Pons (tissue), 1 donor: ENCODE measurements at regions not wholly inside any gene's neighbourhood (a gene's known extent, or its start where the extent isn't known, plus 50 kb on each side); places are given as distances from the start of the nearest gene placed in this dataset.
A peak's percentile ranks its signal among the peaks of the same experiment; 100 is the strongest.
"Not testable (repeated sequence)": the region's sequence is repeated elsewhere in the genome, so short reads cannot be mapped to it uniquely, and the experiment has no call there.

Experiments
- DNase-seq: peaks from one replicate; pipeline ENCODE4 v3.0.0-alpha.2; 2016; ENCODE audit warnings: low spot score

DNA sequence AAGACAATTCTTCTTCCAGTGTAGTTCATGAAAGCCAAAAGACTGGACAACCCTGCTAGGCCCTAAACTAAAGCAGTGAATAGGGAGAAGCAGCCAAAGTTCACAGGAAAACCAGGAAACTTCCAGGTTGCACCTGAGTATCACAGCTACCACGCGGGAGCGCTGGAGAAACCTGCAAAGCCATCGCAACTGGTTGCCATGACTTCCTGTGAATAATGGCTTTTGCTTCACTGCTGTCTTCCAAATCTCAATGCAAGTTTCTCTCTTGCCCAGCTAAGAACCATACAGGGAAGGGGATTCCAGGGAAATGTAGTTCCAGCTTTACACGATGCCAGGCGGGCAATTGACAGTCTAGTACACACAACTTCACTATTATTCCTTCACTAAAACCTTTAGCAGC lies 114.1 kb downstream of the GXYLT1 start:
- DNase-seq: no peak

DNA sequence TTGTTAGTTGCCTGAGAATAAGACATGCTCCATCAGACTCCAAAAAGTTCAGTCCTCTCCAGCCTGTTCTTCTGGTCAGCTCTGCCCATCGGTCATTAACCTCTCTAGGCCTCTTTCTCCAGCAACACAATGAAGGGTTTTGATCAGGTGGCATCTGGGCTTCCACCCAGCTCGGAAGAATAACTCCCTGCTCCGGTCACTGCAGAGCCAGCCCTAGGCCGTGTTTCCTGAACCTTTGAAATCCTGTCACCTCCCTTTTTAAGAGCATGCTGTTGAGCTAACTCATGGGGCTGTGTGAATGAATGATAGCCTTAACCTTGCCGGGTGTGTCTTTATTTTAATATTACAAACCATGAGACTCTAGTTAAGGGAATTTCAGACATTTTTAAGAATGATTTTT lies 117.1 kb downstream of the GXYLT1 start:
- no peak for DNase-seq

DNA sequence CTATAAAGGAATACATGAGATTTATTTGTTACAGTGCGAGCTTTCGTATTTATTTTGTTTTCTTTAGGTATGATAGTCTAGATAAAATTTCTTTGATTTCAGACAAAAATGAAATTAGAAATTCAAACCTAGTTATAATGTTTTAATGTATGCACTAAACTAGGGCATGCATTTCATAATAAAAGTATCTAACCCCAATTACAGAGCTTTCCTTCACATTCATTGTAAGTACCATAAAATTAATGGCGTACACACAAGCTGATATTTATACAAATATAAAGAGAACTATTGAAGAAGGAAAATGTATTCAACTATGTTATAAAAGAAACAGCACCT lies 120.2 kb downstream of the GXYLT1 start:
- DNase-seq: no peak

GRCh38 chr12:42023733-42024494 lies 120.8 kb downstream of the GXYLT1 start:
- peak; percentile 72 for DNase-seq

DNA sequence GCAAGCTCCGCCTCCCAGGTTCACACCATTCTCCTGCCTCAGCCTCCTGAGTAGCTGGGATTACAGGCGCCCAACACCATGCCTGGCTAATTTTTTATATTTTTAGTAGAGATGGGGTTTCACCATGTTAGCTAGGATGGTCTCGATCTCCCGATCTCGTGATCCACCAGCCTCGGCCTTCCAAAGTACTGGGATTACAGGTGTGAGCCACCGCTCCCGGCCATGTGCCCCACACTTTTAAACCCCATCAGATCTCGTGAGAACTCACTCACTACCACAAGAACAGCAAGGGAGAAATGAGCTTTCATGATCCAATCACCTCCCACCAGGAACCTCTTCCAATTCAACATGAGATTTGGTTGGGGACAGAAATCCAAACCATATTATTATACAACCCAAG lies 122.7 kb downstream of the GXYLT1 start:
- not testable (repeated sequence) for DNase-seq

DNA sequence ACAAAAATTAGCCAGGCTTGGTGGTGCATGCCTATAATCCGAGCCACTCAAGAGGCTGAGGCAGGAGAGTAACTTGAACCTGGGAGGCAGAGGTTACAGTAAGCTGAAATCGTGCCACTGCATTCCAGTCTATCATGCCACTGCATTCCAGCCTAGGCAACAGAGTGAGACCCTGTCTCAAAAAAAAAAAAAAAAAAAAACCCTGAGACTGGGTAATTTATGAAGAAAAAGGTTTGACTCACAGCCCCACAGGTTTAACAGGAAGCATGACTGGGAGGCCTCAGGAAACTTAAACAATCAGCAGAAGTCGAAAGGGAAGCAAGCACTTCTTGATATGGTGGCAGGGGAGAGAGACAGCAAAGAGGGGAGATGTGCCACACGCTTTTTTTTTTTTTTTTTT lies 123.2 kb downstream of the GXYLT1 start:
- no peak for DNase-seq

DNA sequence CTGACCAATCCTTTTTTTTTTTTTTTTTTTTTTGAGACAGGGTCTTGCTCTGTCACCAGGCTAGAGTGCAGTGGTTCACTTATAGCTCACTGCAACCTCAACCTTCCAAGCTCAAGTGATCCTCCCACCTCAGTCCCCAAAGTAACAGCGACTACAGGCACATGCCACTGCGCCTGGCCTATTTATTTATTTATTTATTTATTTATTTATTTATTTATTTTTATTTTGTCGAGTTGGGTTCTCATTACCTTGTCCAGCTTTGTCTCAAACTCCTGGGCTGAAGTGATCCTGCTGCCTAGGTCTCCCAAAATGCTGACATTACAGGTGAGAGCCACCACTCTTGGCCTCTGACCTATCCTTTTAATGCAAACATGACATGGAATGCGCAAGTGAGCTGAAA lies 124.4 kb downstream of the GXYLT1 start:
- no peak for DNase-seq

GRCh38 chr12:42019746-42020145 lies 124.9 kb downstream of the GXYLT1 start:
- DNase-seq: no peak

DNA sequence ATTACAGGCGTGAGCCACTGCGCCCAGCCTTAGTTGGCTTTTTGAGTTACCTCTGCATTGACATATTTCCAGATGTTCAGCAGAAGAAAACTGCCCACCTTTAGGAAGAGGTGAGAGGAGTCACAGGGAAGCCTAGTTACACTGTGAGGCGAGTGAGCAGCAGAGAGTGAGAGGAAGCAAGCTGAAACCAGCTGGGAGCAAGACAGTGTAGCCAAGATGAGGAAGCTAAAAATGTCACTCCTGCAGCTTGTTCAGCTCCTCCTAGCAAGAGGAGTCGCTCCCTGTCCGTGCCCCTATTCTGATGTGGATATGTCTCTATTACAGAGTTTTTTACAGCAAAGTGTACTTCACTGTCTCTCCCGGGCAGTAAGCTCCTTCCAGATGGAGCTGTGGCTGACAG lies 127.6 kb downstream of the GXYLT1 start:
- peak; percentile 24 for DNase-seq

DNA sequence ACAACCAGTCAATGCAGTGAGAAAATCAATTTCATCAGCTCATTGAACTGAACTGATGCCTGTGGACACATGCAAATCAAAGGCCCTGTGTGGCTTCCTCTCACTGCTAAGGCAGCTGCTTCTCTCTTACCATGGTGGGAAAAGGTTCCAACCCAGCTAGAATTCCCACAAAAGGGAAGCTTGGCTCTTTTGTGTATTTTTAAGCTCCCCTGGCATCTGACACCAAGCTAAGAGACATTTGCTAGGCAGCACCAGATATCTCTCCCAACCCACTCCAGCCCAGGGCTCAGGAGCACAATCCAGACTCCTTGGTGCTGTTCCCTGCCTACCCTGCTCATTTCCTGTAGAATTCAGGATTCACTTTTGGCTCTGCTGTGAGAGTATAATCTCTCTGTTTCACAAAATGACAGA lies 129.6 kb downstream of the GXYLT1 start:
- no peak for DNase-seq

GRCh38 chr12:42012501-42012900 lies 132.2 kb downstream of the GXYLT1 start:
- not testable (repeated sequence) for DNase-seq

- DNase-seq: no peak
Observed at GRCh38 chr12:42010715-42011114, 134.0 kb downstream of the GXYLT1 start.

GRCh38 chr12:42010257-42010656 lies 134.4 kb downstream of the GXYLT1 start:
- no peak for DNase-seq

GRCh38 chr12:42008996-42009395 lies 135.7 kb downstream of the GXYLT1 start:
- no peak for DNase-seq

- no peak for DNase-seq
Observed at GRCh38 chr12:42003031-42003430, 141.6 kb downstream of the GXYLT1 start.

GRCh38 chr12:42002563-42002962 lies 142.1 kb downstream of the GXYLT1 start:
- DNase-seq: no peak

DNA sequence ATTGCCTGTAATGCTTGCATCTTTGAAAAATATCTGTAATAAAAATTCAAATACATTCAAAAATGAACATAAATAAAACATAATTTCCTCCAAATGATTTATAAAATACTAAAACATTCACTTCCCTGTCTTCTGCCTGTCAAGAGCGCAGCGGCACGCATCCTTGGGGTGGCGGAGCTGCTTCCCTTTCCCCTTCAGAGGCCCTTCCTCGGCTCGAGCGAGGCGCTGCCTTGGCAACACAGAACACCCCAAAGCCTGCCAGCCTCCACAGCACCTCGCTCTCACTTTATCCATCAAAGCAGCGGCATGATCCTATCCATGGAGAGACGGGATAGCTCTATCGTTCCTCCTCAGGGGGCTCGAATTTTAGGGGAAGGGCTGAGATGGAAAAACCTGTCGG lies 146.2 kb downstream of the GXYLT1 start:
- no peak for DNase-seq

DNA sequence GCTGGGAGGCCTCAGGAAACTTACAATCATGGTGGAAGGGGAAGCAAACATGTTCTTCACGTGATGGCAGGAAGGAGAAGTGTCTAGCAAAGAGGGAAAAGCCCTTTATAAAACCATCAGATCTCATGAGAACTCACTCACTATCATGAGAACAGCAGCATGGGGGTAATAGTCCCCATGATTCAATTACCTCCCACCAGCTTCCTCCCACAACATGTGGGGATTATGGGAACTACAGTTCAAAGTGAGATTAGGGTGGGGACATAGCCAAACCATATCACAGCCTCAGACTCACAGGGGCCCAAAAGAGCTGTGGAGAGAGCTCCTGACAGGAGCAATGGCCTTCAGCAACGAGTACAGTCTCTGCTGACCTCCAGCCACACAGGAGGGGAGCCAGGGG lies 151.4 kb downstream of the GXYLT1 start:
- DNase-seq: no peak

- DNase-seq: no peak
Observed at GRCh38 chr12:41992692-41993215, 151.9 kb downstream of the GXYLT1 start.

DNA sequence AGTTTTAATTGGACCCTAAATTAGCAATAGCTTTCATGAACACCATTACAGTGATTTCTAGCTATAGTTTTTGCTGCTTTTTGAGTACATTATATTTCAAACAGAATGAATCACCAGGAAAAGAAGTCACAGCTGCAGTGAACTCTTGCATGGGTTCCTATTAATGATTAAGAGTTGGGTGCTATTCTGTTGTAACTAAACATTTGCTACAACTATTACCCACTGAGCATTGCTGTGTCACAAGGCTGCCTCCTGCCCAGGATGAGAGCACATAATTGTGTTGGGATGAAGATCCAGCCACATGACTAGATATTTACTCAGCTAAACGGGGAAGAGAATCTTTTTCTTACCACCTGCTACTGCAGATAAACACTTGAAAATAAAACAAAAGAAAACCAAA lies 152.7 kb downstream of the GXYLT1 start:
- no peak for DNase-seq

- no peak for DNase-seq
Observed at GRCh38 chr12:41988715-41989114, 156.0 kb downstream of the GXYLT1 start.

- not testable (repeated sequence) for DNase-seq
Observed at GRCh38 chr12:41986513-41986912, 158.2 kb downstream of the GXYLT1 start.

DNA sequence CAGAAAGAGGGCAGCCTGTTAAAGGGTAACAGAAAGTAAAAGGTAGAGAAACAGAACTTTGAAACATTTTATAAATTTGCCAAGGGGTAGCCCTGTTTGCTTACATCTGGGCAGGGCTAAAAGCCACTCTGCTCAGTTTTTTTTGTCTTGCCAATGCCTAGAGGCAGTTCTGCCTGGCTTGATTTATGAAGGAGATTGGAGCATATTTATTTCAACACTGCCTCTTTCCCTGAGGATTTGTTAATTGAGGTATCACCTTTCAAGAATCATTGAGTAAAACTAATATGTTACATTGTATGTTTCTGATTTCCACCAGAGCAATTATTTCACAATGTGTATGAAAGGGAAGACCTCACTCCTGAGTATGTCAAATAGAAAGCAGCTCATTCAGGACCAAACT lies 160.8 kb downstream of the GXYLT1 start:
- no peak for DNase-seq

DNA sequence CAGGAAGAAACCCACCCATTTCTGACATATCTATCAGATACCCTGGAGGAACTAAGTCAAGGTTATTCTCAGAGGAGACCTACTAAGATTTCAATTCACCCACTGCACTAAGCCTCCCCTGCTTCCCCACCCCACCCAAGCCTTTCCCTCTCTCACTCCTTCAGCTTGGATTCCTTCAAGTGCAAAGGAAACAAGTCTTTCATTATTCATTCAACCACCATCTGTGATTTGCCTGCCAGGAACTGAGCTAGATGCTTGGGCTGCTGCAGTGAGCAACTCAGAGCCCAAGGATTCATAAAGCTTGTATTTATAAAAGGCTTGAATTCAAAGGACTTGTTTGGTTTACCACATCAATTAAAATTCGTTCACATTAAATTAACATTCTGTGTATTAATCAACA lies 161.3 kb downstream of the GXYLT1 start:
- peak; percentile 55 for DNase-seq
